T47D (cell line): ENCODE measurements at regions not wholly inside any gene's neighbourhood (a gene's known extent, or its start where the extent isn't known, plus 50 kb on each side); places are given as distances from the start of the nearest gene placed in this dataset.
"Not testable (repeated sequence)": the region's sequence is repeated elsewhere in the genome, so short reads cannot be mapped to it uniquely, and the experiment has no call there.

Experiments used
- DNase-seq, 2 experiments: peaks; one replicate each; pipeline versions ENCODE4 v3.0.0 to v3.0.0-alpha.2; 2011 to 2012; ENCODE audit warnings: low read depth in 1 of 2, low spot score in 1 of 2
- JUND ChIP-seq: IDR thresholded peaks from 2 replicates; pipeline ENCODE4 v1.6.1; 2012; ENCODE audit warnings: low read depth
- in situ Hi-C: cut with HindIII; loops from 2 replicates; pipeline ENCODE4 v1.10.0; 2016; ENCODE audit warnings: low sequenced_read_pairs, low pct_unique_long_range_greater_than_20kb

DNA sequence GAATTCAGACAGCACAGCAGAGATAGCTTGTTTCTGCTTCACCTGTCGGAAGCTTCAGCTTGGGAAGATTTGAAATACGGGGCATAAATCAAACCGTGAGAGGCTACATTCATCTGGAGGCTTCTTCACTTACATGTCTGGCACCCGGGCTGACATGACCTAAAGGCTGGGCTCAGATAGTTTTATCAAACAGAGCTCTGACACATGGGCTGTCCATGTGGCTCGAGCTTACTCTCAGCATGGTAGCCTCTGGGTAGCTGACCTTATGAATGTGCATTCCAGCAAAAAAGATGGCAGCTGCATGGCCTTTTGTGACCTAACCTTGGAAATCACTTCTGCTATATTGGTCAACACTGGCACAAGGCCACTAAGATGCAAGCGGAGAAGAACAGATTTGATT is 414.5 kb downstream of the NDFIP2 start:
- no peak for DNase-seq
- no peak for TF ChIP-seq JUND
- in situ Hi-C loops: no loop called here

GRCh38 chr13:79887278-79887677 is 406.3 kb downstream of the NDFIP2 start:
- DNase-seq, in situ Hi-C loops: not testable (repeated sequence)

GRCh38 chr13:79886601-79887000 is 405.6 kb downstream of the NDFIP2 start:
- in situ Hi-C loops: no loop called here
- DNase-seq: no peak
- TF ChIP-seq JUND: no peak

GRCh38 chr13:79884890-79885289 is 403.9 kb downstream of the NDFIP2 start:
- in situ Hi-C loops: no loop called here
- DNase-seq: no peak

GRCh38 chr13:79883216-79883615 is 402.3 kb downstream of the NDFIP2 start:
- in situ Hi-C loops: no loop called here
- no peak for TF ChIP-seq JUND

More at GRCh38 chr13:79884890-79885289, 403.9 kb downstream of the NDFIP2 start:
- TF ChIP-seq JUND: no peak

DNA sequence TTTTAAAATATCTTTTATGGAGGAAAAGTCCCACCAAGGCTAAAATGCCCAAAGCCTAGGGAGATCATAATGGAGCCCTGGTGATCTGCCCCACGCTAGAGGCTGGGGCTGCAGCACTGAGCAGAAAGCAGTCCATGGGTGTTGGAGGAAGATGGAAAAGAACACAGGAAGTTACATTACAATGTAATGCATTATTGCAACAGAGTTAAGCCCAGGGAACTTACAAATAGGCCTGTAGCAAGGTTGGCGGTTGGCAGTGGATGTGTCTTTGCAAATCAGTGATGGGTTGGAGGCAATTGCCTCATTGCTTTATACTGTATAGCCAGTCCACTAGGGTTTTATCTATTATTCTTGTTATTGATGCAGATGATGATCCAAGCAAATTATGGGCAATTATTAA is 399.9 kb downstream of the NDFIP2 start:
- no peak for TF ChIP-seq JUND
- DNase-seq: no peak
- in situ Hi-C loops: no loop called here

More at GRCh38 chr13:79883216-79883615, 402.3 kb downstream of the NDFIP2 start:
- no peak for DNase-seq

GRCh38 chr13:79874396-79875360 is 393.7 kb downstream of the NDFIP2 start:
- no peak for DNase-seq
- in situ Hi-C loops: no loop called here
- no peak for TF ChIP-seq JUND

GRCh38 chr13:79871594-79871993 is 390.6 kb downstream of the NDFIP2 start:
- TF ChIP-seq JUND: no peak
- in situ Hi-C loops: no loop called here
- no peak for DNase-seq

DNA sequence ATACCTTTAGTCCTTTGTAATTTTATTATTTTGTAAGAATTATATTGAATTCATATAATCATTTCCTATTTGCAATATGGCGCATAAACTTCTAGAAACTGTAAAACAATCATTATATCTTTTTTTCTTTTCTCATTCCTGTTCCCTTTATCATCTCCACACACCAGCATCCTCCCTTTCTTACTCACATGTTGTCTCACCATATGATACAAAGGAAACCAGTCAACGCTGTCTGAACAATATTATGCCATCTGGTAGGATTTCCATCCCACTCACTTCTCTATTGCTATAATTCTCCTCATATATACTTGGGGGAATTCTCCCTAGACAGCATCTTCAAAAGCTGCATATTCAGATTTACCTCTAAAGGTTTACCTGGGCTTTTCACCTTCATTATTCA is 389.8 kb downstream of the NDFIP2 start:
- no peak for DNase-seq
- in situ Hi-C loops: no loop called here
- no peak for TF ChIP-seq JUND

DNA sequence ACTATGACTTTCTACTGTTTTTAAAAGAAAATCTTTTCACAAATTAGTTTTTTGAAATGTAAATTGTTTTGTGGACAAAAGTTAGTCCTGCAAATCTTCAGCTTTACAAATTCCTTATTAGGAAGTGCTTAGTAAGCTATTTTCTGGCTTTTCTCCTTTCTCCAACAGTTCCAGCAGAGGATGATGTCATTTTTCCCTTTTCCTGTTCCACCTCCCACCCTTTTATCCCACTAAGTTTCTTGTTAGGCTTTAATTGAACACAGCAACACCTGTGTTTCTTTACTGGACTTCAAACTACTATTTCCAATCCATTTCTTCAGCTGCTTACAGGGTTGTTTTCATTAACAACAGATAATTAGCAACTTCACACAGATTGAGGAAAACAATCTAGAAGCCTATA is 389.2 kb downstream of the NDFIP2 start:
- in situ Hi-C loops: no loop called here
- TF ChIP-seq JUND: no peak
- no peak for DNase-seq

GRCh38 chr13:79869326-79869725 is 388.4 kb downstream of the NDFIP2 start:
- in situ Hi-C loops: no loop called here
- TF ChIP-seq JUND: no peak
- peak in 1 of 2 experiments; percentile 45 for DNase-seq

DNA sequence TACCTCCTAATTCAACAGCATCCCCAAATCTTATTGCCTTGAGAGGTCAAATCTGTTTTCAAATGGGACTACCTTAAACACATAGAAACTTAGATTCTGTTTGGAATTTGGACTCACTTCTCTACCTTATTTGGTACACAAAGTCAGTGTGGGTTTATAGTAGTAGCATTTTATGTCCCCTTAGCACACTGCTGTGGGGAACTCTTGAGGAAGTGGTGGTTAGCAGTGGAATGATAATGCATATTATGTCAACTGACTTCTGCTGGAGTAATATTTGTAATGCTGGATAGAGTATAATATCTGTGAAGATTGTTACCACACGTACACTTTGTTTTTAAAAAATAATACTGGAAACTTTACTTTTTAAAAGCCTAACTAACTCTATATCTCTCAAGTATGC is 386.3 kb downstream of the NDFIP2 start:
- TF ChIP-seq JUND: no peak
- no peak for DNase-seq
- in situ Hi-C loops: no loop called here

DNA sequence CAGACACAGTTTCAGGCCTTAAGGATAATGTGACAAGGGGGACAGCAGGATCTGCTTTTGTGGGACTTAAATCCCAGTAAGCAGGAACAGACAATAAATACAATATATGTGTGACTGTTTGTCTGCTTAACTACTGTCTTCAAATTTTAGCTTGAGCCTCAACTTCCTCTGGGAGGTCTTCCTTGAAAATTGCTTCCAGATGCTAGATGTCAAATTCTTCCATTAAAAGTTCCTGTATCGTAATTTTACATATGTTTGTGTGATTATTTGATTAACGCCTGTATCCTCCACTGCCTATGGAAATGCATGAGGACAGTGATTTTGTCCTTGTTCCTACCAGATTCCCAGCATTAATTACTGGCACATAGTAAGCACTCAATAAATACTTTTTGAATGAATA is 385.5 kb downstream of the NDFIP2 start:
- no peak for TF ChIP-seq JUND
- no peak for DNase-seq
- in situ Hi-C loops: no loop called here
